Peyer's patch (tissue), 4 donors: ENCODE measurements at regions not wholly inside any gene's neighbourhood (a gene's known extent, or its start where the extent isn't known, plus 50 kb on each side); places are given as distances from the start of the nearest gene placed in this dataset.

ENCODE experiments used
- CTCF ChIP-seq, 6 experiments: fragments of 450-650 bp in 4 of 6; fragments of 200-600 bp in 2 of 6; sonication (generic) in 1 of 6; IDR thresholded peaks; one replicate each; pipeline ENCODE4 v1.5.1; 2017 to 2019; ENCODE audit warnings: antibody characterized with exemption in 6 of 6, mild to moderate bottlenecking in 3 of 6, moderate library complexity in 1 of 6
- POLR2A ChIP-seq, 2 donors: fragments of 450-650 bp; IDR thresholded peaks; one replicate each; pipeline ENCODE4 v1.5.1; 2017; ENCODE audit warnings: antibody characterized with exemption in 2 of 2, mild to moderate bottlenecking in 2 of 2, moderate library complexity in 2 of 2

GRCh38 chr15:69786136-69786701 is 311.5 kb downstream of the TLE3 start:
- no peak for TF ChIP-seq CTCF (IDR thresholded peaks at IDR 0.05)
- TF ChIP-seq POLR2A (IDR thresholded peaks at IDR 0.05) = no peak
